Neural progenitor cell (in vitro differentiated cells): ENCODE measurements at regions not wholly inside any gene's neighbourhood (a gene's known extent, or its start where the extent isn't known, plus 50 kb on each side); places are given as distances from the start of the nearest gene placed in this dataset.

Source experiments
- EZH2 ChIP-seq: fragments of 200-600 bp; sonication (generic); IDR thresholded peaks from 2 replicates; pipeline ENCODE4 v1.6.1; 2017; ENCODE audit warnings: antibody characterized with exemption, mild to moderate bottlenecking, moderate library complexity
- EZH2phosphoT487 ChIP-seq: fragments of 200-600 bp; sonication (generic); IDR thresholded peaks from 2 replicates; pipeline ENCODE4 v1.6.1; 2017; ENCODE audit warnings: antibody characterized with exemption
- TF ChIP-seq, protein P1 (sequence below): fragments of 200-600 bp; sonication (generic); IDR thresholded peaks from 2 replicates; pipeline ENCODE4 v1.5.1; 2017; ENCODE audit warnings: antibody characterized with exemption, mild to moderate bottlenecking

- TF ChIP-seq, protein P1, sequence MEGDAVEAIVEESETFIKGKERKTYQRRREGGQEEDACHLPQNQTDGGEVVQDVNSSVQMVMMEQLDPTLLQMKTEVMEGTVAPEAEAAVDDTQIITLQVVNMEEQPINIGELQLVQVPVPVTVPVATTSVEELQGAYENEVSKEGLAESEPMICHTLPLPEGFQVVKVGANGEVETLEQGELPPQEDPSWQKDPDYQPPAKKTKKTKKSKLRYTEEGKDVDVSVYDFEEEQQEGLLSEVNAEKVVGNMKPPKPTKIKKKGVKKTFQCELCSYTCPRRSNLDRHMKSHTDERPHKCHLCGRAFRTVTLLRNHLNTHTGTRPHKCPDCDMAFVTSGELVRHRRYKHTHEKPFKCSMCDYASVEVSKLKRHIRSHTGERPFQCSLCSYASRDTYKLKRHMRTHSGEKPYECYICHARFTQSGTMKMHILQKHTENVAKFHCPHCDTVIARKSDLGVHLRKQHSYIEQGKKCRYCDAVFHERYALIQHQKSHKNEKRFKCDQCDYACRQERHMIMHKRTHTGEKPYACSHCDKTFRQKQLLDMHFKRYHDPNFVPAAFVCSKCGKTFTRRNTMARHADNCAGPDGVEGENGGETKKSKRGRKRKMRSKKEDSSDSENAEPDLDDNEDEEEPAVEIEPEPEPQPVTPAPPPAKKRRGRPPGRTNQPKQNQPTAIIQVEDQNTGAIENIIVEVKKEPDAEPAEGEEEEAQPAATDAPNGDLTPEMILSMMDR: no peak
- TF ChIP-seq EZH2 (no peak), EZH2phosphoT487 (peak; percentile 66)
Measured at GRCh38 chr1:214154596-214155292, 126.2 kb upstream of the SMYD2 start.
